GM21367 (cell line): ENCODE measurements at regions not wholly inside any gene's neighbourhood (a gene's known extent, or its start where the extent isn't known, plus 50 kb on each side); places are given as distances from the start of the nearest gene placed in this dataset.

Experiments used
- ATAC-seq: cut with Tn5 transposase; IDR thresholded peaks from one replicate; pipeline ENCODE4 v1.9.1; 2021; ENCODE audit not compliant: unreplicated experiment

DNA sequence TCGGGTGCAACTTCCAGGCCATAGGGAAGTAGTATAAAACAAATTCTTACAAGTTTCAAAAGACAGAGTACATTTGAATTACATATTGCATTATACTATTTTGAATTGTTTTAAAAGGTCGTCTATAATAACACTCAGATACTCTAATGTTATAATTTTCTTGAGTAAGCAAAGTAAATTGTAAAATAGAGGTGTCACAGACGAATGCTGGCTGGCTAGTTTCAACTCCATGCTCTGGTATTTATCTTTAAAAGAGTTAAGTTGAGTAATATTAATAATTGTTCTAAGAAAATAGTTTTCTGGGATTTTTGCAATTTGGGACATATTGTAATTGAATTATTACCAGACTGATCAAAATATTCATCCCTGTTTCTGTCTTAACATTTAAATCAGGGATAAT lies 764.9 kb downstream of the TECRL start:
- ATAC-seq, result no peak

DNA sequence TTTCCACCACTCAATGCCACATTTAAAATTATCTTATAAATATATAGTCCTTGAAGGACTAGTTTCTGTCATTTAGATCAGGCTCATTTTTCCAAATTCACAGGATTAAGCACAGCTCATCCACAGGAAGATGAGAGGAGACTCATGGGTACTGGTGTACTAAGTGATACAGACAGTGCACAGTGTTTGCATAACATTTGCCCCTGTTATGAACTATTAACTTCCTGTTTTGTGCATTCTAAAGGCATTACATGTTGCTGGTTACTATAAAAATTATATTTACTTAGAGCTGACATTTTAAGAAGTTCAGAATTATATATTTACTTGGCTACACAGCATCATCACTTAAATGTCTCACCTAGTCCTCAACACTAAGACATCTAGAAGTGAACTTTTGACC lies 772.0 kb downstream of the TECRL start:
- no peak for ATAC-seq

DNA sequence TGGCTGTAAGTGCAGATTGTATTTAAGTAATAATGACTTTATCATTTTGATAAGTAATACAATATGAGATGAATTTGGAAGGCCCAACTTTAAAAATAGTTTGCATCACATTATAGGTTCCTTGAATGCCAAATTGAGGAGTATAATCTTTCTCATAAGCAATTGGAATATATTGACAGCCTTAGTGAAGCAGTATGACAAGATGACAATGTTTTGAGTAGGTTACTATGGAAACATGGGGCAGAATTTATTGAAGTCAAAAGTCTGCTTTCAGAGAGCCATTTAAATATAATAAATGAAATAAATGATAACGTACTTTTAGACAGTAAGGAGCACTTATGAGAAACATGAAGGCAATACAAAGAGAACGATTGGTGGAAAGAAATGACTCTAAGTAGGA lies 776.4 kb downstream of the TECRL start:
- ATAC-seq, result no peak

DNA sequence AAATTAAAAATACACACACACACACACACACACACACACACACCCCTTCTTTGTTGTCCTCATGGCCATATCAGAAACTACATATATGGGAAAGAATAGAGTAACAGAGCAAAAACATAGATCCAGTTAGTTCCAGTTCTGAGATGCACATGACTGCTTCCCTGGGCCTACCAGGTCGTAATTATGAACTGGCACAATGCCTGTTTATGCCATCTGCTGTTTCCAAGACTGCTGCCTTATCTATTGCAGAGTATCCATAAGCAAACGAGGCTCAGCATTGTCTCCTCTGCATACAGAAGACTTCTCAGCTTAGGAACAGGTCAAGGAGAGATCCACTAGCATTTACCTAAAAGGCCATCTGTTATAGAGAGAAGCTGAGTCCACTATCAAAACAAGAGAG lies 789.0 kb downstream of the TECRL start:
- ATAC-seq, result no peak

DNA sequence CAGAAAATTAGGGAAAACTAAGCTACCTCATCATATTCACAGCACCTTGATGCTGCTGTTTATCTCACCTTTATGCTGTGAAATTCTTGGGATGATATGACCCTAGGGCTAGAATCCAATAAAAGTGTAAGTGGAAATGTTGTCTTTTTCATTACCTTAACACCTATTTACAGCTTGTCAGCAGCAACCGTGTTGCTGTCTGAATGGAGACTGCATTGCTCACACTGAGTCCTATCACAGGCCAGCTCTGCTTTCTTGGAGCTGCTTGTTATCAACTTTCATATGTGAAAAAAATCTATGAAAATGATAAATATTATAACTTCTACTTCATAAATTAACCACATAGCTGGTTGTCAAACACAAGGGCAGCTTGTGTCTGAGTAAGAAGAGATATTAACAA lies 789.5 kb downstream of the TECRL start:
- no peak for ATAC-seq

DNA sequence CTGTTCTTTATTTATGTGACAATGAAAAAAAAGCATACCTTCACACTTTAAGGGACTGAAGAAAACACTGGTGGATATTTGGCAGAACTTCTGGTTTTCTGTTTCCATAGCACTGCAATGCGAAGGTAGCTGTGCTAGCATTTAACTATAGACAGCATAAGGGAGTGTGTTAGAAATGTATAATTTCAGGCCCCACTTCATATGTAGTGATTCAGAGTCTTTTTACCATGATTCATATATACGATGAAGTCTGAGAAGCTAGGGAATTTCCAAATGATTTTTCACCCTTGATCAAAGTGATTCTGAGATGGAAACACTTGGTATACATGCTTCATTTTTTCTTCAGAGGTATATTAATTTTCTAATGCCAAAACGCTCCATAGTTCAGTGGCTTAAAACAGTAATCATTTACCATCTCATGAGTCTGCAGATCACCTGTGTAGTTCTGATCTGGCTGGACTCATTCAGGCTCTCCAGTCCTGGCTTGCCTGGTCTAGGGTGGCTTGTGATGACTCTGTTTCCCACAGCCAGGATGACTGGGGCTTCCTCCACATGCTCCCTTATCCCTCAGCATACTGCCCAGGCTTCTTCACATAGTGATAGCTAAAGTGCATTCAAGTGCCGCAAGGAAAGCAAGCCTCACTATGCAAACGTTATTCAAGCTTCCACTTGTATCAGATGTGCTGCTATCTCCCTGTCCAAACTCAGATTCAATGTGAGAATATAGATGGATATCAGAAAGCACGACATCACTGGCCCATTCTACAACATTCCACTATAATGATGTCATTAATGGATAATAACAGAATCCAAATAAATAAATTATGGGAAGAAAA lies 790.1 kb downstream of the TECRL start:
- ATAC-seq, result no peak

DNA sequence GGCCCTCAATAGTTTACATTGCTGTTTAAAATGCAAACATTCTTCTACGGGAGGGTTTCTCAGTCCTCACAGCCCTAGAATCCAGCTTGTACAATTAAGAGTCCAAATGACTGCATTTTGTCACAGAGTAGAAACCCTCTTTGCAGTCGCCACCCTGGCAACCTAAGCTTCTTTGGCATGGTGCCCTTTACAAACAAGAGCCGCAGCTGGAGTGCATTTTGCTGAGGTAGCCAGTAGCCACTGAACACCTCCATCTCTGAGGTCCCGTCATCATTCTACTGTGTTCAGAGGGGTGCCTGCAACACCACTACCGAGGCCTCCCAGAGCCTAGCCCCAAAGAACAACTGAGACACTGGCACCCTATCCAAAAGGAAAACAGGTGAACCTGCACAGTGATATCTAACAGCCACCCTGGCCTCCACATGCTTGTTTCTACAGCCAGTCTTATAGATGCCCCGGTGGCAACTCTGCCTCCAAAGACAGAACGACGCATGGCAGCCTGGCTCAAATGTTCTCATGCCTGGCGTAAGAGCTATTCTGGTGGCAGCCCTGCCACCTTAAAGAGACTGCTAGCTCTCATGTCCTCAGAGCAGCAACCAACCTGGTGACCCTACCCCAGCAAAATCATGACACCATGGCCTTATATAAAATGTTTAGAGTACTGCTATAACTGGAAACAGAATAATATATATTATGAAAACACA lies 801.9 kb downstream of the TECRL start:
- ATAC-seq, result no peak

DNA sequence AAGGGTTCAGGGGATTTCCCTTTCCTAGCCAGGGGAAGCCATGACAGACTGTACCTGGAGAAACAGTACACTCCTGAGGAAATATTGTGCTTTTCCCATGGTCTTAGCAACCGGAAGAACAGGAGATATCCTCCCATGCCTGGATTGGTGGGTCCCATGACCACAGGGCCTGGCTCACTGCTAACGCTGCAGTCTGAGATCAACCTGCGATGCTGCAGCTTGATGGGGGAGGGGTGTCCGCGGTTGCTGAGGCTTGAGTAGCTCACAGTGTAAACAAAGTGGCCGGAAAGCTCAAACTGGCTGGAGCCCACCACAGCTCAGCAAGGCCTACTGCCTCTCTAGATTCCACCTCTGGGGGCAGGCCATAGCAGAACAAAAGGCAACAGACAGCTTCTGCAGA lies 819.5 kb downstream of the TECRL start:
- no peak for ATAC-seq

DNA sequence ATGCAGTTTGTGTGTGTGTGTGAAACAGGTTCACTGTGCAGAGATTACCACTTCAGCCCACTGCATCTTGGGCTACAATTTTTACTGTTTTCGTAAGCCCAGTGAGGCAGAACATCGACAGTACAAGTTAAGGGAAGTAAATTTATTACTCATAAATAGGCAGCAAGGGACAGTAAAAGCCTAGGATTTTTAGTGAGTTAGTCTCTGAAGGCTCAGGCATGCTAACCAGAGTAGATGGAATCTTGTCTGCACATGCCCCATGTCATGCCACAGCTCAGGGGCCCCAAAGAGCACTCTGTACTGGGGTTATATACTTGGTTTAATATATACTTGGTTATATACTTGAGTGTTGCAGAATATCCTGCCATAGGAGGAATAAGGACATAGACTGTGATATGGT lies 825.7 kb downstream of the TECRL start:
- no peak for ATAC-seq

DNA sequence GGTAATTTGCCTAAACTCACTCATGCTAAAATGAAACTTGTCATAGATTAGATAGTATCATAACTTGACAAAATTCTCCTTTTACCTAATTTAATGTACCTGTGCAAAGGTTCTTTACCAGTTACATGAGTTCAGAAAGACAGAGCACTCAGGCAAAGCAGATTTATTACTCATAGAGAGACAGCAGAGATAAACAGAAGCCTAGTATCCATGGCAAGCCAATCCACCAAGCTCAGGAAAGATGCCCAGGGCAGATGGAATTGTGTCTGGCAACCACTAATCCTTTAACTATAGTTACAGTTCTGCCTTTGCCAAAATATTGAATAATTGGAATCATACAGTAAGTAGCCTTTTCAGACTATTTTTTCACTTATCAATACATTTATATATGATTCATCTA lies 826.2 kb downstream of the TECRL start:
- ATAC-seq, result no peak

DNA sequence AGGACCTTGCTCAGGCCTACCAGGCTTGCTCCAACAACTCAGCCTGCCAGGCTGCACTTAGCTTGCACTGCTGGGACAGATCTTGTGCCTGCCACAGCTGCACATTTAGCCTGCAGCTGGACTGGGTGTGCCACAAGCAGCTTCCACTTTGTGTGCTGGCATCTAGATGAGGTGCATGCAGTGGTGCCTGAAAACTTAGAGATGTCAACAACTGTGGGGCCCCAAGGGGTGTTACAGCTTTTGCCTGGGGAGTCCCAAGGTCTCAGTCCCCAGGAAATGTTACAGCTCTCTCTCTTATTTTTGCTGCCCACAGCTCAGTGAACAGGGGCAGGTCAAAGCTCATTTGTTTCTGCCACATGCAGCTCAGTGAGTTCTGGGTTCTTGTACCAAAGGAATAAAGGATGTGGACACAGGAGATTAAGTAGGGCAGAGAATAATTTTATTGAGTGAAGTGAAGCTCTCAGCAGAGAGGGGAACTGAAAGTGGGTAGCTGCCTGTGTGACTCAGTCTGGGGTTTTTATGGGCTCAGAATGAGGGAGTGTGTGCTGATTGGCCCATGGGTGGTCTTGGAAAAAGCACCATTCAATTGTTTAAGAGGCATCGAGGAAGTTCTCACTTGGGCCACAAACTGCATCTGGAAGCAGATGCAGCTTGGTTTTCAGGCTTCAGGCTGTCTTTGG lies 828.3 kb downstream of the TECRL start:
- ATAC-seq, result no peak

DNA sequence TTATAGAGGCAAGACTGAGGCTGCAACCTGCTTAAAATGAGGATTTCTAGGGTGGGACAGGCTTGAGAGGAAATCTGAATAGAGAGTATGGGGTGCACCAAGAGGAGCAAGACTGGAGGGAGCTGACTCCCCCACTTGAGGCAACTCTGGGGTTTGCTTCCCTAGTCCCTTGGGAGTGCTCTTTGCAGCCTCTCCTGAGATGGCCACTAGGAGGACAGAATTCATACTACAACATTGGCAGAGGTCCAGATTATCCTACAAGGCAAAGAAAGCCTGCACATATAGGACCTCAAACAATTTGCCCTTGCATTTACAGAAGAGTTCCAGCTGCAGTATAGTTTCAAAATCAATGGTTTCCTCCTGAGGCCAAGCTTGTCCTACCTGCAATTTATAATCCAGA lies 830.9 kb downstream of the TECRL start:
- no peak for ATAC-seq

DNA sequence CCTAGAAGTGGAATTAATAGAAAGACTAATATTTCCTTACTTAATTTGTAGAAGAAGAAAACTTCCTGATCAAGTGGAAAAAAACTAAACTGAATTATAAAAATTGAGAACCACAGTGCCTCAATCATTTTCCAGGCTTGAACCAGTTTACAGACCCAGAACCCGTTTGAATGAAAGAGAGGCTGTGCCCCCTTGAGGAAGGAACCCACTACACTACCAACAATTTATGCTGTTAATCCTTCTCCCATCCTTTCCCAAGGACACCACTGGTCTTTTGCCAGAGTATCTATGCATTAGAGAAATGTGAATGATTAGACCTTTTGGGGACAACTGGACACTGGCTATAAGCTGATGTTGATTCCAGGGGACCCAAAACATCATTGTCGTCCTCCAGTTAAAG lies 842.6 kb downstream of the TECRL start:
- ATAC-seq, result no peak

DNA sequence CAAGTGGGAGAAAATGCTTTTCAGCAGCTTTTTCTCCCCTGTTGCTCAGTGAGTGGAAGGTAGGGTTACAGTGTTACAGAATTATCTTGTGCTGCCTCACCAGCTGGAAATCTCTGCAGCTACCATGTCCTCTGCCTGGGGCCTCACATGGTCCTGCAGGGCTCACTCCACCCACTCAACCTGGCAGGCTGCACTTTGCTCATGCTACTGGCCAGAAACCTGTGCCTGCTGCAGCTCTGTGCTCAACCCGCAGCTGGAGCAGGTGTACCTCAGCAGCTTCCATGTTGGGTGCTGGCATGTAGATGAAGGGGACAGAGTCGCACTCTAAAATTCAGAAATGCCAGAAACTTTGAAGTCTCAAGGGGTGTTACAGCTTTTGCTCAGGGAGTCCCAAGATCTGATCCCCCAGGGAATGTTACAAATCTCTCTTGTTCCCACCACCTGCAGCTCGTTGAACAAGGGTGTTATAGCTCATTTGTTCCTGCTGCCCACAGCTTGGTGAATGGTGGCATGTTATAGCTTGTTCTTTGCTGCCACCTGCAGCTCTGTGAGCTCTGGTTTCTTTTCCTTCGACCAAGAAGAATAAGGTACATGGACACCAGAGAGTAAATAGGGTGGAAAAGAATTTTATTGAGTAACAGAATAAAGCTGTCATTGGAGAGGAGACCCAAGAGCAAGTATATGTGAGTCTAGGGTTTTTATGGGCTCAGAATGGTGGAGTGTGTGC lies 845.8 kb downstream of the TECRL start:
- ATAC-seq, result no peak

DNA sequence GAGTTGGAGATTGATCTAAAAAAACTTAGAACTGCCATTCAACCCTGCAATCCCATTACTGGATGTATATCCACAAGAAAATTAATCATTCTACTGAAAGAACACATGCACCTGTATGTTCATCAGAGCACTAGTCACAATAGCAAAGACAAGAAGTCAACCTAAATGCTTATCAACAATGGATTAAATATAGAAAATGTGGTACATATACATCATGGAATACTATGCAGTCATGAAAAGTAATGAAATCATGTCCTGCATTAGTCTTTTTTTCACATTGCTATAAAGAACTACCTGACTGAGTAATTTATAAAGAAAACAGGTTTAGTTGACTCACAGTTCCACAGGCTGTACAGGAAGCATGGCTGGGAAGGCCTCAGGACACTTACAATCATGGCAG lies 850.5 kb downstream of the TECRL start:
- ATAC-seq, result no peak

DNA sequence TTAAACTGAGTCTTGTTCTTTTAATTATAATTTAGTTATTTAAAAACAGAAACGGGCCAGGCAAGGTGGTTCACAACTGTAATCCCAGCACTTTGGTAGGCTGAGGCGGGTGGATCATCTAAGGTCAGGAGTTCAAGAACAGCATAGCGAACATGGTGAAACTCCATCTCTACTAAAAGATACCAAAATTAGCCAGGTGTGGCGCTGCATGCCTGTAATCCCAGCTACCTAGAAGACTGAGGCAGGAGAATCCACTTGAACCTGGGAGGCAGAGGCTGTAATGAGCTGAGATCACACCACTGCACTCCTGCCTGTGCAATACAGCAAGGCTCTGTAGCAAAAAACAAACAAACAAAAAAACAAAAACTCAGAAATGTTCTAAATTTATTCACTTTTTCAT lies 852.9 kb downstream of the TECRL start:
- ATAC-seq, result no peak

DNA sequence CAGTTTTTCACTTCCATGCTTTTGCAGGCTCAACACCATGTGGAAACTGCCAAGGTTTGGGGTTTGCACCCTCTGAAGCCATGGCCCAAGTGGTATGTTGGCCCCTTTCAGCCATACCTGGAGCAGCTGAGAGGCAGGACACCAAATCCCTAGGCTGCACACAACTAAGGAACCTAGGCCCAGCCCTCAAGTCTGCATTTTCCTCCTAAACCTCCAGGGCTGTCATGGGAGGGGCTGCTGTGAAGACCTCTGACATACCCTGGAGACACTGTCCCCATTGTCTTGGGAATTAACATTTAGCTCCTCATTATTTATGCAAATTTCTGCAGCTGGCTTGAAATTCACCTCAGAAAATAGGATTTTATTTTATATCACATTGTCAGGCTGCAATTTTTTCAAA lies 856.1 kb downstream of the TECRL start:
- ATAC-seq, result no peak

DNA sequence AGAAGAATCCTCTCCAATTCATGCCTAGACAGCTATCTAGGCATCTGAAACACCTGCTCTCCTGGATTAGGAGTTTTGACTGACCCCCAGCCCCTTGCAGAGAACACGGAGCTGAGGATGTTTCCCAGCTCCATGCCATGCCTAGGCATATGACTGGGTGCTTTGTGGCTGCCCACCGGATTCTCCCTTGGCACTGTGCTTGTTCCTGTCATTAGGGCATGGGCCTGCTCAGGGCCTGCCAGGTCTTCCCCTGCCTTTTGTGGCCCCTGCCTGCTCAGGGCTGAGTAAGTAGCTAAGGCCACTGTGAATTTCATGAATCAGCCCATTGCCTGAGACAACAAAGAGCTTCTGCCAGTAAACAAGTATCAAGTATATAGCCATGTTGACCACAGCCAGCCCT lies 867.4 kb downstream of the TECRL start:
- no peak for ATAC-seq

DNA sequence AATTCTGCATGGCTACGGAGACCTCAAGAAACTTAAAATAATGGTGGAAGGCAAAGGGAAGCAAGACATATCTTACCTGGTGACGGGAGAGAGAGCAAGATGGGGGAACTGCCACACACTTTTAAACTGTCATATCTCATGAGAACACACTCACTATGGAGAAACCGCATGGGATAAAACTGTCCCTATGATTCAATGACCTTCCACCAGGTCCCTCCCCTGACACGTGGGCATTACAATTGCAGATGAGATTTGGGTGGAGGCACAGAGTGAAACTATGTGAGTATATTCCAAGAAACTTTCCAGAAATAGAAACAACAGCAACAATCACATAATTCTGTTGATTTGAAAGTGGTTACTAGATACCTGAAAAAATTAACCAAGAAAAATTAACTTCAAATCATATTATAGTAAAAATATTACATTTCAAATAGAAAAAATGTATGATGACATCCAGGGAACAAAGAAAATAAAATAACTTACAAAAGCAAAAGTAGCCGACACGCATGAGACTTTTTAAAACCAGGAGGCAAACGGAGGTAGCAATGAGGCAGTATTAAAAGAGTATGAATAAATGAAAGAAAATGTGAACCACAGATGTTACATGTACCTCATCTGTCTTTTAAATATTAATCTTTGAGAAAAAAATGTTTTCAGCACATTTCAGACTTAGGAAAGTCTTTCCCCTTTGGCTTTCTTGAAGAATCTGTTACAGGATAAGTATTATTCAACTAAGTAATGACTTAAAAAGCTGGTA lies 879.5 kb downstream of the TECRL start:
- no peak for ATAC-seq

DNA sequence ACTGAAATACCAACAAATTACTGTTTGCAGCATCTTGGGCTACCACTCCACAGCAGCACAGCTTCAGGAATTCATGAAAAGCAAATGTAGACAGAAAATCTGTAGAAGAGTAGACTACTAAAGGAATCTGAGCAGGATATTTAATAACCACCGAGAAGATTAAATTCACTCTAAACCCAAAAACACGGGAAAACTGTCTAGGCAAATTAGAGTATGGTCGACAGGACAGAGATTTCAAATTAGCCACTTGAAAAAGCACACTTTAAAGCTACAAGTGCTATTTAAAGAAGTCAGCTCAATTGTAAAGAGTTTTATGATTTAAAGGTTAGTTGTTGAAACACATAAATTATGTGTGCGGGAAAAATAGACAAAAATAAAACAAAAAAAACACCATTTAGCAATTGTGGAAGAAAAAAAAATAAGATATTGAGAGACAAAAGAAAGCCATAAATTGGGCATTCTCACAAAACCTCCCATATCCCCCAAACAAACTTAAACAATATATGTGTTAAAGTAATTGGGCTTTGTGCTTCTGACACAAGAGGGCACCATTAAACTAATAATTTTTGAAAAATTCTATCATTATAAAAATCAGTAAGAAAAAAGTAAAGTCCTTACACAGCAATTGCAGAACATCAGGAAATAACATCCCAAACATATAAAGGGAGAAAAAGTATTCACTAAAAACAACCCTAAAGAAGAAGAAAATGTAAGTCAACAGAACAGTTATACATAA lies 880.8 kb downstream of the TECRL start:
- ATAC-seq, result no peak
